Renal pelvis (tissue), 1 donor: ENCODE measurements at regions not wholly inside any gene's neighbourhood (a gene's known extent, or its start where the extent isn't known, plus 50 kb on each side); places are given as distances from the start of the nearest gene placed in this dataset.

Experiments used
- DNase-seq: peaks from one replicate; pipeline ENCODE4 v3.0.0-alpha.2; 2013

DNA sequence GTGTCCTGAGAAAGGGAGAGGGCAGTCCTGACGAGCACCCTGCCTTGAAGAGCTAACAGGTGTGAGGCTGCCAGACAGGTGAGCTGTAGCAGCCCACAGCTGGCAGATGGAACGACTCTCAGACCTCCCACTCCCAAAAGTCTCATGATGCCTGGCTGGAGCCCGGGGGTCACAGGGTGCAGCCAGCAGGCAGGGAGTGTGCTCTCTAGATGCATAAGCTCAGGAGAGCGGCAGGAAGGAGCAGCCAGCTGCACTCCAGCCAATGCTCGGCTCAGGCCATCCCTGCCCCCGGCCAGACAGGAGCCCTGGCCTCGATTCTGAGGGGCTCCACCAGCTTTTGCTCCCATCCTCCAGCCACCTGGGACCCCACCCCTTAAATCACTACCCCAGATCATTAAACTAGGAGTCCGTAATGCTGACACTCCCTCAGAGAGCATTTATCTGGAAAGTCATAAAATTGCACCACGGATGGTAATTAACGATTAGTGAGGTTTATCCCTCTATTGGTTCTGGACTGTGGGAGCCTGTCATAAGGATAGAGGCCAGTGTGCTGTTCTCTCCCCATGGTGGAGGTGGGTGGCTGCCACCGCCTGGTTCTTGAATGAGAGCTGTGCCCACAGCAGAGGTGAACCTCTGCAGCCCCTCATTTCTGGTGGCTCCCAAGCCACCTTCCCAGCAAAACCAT is 63.5 kb upstream of the ZMIZ1 start:
- no peak for DNase-seq

DNA sequence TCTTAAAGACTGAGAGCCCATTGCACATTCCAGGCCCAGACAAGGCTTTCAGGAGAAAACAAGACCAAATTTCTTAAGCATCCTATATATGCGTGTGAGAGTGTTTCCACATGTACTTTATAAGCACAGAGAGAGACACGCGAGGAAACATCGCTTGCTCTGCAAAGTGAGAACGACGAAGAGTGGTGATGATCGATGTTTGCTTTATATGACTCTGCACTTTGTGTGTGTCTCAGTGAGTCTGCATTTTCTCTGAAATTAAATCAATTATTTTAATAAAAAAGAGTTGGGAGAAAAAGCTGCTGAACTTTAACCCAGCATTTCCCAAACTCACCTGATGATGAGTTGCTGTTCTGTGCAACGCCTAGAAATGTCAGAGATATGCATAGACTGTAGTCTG is 61.7 kb upstream of the ZMIZ1 start:
- DNase-seq, result no peak

DNA sequence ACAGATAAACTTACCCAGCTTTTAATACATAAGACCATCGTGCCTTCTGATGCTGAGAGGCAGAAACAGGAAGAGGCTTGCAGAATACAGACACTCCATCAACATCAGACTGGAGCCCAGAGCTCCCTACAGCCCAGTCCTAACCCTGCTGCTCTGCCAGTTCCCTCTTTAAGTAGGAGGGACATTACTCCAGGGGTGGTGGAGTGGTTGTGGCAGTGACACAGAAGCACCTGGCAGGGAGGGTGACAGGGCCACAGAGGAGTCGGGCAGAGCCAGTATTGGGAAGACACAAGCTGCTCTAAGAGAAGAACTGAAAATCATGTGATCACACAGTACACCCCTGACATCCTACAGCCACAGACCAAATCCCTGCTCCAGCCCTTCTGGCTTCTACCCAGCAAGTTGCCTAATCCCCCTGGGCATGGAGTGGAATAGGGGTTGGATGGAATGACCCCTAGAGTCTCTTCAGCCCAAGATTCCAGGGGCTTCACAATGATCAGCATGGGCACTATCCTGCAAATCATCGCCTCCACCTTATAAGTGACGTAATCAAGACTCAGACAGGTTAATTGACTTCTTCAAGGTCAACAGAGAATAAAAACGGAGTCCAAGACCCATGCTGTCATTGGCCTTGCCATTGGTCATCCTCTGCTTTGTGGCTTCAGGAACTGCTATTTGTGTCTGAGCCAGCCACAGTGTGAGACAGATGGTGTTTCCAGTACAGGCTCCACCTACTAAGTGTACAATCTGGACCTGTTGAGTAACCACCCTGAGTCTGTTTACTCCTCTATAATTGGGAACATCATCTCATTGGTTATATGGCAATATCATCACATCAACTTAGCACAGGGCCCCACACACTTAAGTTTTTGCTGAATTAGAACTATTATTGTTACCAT is 61.1 kb upstream of the ZMIZ1 start:
- DNase-seq, result no peak

DNA sequence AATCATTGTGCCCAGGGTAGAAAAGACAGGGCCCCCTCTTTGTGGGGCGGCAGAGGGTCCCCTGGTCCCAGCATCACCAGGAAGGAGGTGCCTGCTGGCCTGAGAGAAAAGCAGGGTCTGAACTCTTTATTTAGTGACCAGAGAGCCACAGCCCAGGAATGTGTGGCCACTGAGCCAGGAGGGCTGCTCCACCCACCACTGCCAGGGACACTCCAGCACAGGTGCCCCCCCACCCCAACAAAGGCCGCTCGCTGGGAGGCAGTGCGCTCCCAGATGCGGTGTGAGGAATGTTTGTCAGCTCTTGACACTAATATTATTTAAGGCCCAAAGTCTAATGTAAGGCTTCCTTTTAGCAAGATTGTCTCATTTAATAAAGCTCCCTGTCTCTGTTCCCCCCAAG is 59.6 kb upstream of the ZMIZ1 start:
- no peak for DNase-seq

DNA sequence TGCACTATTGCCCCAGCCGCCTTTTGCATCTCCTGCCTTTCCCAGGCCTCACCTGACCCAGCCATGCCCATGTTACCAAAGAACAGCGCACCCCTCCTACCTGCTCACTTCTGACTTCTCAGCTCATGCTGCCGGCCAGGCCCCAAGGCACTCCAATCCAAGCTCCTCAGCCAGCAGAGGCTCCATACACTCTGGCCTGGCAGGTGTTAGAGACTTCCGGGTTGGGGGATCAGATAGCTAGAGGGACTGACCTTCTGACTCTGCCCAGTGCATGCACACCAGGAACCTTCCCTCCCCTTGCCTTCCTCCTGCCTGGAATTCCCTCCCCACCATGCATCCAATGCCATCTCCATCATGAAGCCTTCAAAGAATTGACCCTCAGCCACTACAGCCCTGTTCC is 56.2 kb upstream of the ZMIZ1 start:
- no peak for DNase-seq

DNA sequence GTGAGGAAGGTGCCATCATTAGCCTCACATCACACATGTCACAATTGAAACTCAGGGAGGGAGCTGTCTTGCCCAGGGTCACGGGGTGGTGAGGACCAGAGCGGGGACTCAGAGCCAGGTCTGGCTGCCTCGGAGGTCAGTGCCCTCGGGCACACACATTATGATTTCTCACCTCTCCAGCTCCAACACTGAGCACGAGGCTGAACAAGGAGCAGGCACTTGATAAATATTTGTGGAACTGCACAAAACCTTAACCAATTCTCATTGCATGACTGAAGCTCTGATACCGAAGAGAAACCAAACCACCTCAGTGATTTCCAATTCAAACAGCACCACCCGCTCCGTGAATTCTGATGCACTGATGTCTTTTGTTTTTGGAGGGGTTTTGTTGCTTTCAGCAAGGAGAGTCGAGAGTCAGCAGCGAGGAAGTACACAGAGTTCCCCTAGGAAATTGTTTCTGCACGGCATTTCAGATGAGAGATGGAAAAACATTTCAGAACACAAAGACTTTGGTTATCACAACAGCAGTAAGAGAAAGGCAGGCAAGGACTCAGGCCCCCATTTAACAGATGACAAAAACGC is 55.3 kb upstream of the ZMIZ1 start:
- no peak for DNase-seq

DNA sequence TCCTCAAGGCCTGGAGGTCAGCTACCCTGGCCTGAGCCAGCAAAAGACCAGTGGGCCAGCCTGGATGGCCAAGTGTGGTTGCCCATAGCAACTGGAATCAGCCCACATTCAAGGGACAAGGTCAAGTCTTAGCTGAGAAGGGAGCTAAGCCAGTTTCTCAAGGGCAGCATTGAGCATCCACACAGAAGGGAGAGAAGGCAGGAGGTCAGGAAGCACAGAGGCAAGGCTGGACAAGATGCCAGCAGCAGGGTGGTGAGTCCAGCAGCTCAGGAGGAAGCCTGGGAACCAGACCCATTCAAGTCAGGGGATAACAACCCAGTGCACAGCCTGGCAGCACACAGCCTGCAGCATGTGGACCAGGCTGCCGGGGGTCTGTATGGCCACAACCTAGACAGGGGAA is 54.0 kb upstream of the ZMIZ1 start:
- DNase-seq, result no peak

DNA sequence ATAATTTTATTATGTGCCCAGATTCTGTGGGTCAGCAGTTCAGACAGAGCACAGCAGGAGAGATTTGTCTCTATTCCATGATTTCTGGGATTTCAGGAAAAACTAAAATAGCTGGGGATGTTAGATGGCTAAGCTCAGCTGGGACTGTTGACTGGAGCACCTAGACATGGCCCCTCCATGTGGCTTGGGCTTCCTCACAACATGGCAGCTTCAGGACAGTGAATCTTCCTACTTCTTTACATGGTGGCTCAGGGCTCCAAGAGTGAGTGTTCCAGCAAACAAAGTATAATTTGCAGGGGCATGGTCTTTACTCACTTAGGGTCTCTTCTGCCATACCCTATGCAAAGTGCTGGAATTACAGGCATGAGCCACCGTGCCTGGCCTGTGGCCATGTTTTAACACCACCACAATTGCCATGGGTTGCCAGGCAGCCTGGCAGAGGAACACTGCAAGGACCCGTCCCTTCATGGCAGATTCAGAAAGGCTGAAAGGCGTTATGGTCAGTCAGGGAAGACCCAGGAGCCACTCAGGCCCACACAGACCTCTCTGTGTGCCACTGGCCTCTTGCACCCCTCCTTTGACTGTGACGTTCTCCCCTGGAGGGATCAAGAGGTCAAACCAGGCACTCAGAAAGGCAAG is 50.8 kb upstream of the ZMIZ1 start:
- DNase-seq, result no peak

DNA sequence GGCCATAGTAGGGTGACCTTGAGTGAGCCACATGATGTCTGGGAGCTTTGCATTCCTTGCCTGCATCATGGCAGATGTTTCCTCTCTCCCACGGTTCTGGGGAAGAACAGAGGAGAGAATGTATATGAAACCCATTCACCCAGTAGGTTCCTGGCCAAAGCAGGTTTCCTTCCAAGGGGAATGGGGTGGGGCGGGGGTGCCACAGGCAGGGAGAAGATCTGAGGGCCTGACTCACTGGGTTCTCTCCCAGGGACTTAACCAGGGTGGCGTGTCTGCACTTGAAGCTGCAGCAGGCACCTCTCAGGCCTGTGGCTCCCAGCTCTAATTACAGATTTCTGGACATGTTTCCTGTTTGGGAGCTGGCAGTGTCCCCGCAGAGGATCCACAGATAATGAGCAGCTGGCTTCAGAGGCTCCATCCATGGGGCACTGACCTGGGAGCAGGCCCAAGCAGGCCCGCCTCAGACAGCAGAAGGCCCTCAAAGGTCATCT is 50.2 kb upstream of the ZMIZ1 start:
- DNase-seq, result no peak
